ENCODE measurements at regions not wholly inside any gene's neighbourhood (a gene's known extent, or its start where the extent isn't known, plus 50 kb on each side); places are given as distances from the start of the nearest gene placed in this dataset.

GRCh38 chr2:9150906-9151305 is 55.7 kb upstream of the ASAP2 start:
- no peak for FAIRE-seq
- dilution Hi-C loops (cut with MboI; ENCODE audit: extremely low pct_ligation_motif_present, low sequenced_read_pairs) = no loop called here

GRCh38 chr2:9150568-9150900 is 56.1 kb upstream of the ASAP2 start:
- H3K79me2 ChIP-seq (ENCODE audit: control insufficient read depth, insufficient read depth, low read length) = no peaks in the 10 kb centered on the region
- H3K36me3 ChIP-seq (ENCODE audit: control insufficient read depth in 2 of 2, extremely low read depth in 1 of 2, insufficient read depth in 2 of 2, low read length in 2 of 2) = no peaks in the 10 kb centered on the region
- H4K20me1 ChIP-seq (ENCODE audit: control insufficient read depth, extremely low read depth, insufficient read depth, low read length) = no peaks in the 10 kb centered on the region
- no peak overlapping the region for H3K9ac ChIP-seq (ENCODE audit: control insufficient read depth, extremely low read depth, insufficient read depth, low read length)
- TF ChIP-seq CTCF (optimal IDR thresholded peaks at IDR 0.05 in 1 of 3, IDR thresholded peaks at IDR 0.05 in 1 of 3, conservative IDR thresholded peaks at IDR 0.05 in 1 of 3; ENCODE audit: extremely low read depth in 1 of 3, insufficient read depth in 2 of 3, low read length in 3 of 3) (no peak), EZH2 (IDR thresholded peaks at IDR 0.05; ENCODE audit: low read length) (no peak)
- no peak overlapping the region for H3K4me2 ChIP-seq (ENCODE audit: control insufficient read depth, extremely low read depth, insufficient read depth, low read depth, low read length)
- no peak overlapping the region for H2AFZ ChIP-seq (ENCODE audit: control insufficient read depth, low read length)
- H3K27ac ChIP-seq (ENCODE audit: control insufficient read depth, insufficient read depth, low read length) = no peak overlapping the region
- H3K4me3 ChIP-seq (ENCODE audit: control insufficient read depth in 2 of 3, extremely low read depth in 1 of 3, insufficient read depth in 2 of 3, low read depth in 1 of 3, low read length in 3 of 3) = no peak overlapping the region
- H3K9me3 ChIP-seq (ENCODE audit: control insufficient read depth, low read depth, low read length) = no peaks in the 10 kb centered on the region
- H3K4me1 ChIP-seq (ENCODE audit: control insufficient read depth, extremely low read depth, insufficient read depth, low read length) = peaks cover 8% of the 10 kb centered on the region
- no peak for FAIRE-seq
- H3K9me1 ChIP-seq (ENCODE audit: control insufficient read depth, extremely low read depth, insufficient read depth, low read length) = no peaks in the 10 kb centered on the region
- no peaks in the 10 kb centered on the region for H3K27me3 ChIP-seq (ENCODE audit: control insufficient read depth, extremely low read depth, insufficient read depth, low read length)
- no peak for DNase-seq (ENCODE audit: low read depth, low spot score)
- dilution Hi-C loops (cut with MboI; ENCODE audit: extremely low pct_ligation_motif_present, low sequenced_read_pairs) = no loop called here

More at GRCh38 chr2:9150906-9151305, 55.7 kb upstream of the ASAP2 start:
- Histone ChIP-seq H3K27me3 (ENCODE audit: control insufficient read depth, extremely low read depth, insufficient read depth, low read length) (no peaks in the 10 kb centered on the region), H3K4me2 (ENCODE audit: control insufficient read depth, extremely low read depth, insufficient read depth, low read depth, low read length) (no peak overlapping the region), H3K27ac (ENCODE audit: control insufficient read depth, insufficient read depth, low read length) (no peak overlapping the region), H2AFZ (ENCODE audit: control insufficient read depth, low read length) (no peak overlapping the region), H3K9me3 (ENCODE audit: control insufficient read depth, low read depth, low read length) (no peaks in the 10 kb centered on the region), H3K36me3 (ENCODE audit: control insufficient read depth in 2 of 2, extremely low read depth in 1 of 2, insufficient read depth in 2 of 2, low read length in 2 of 2) (no peaks in the 10 kb centered on the region), H3K9ac (ENCODE audit: control insufficient read depth, extremely low read depth, insufficient read depth, low read length) (no peak overlapping the region), H3K4me1 (ENCODE audit: control insufficient read depth, extremely low read depth, insufficient read depth, low read length) (peaks cover 8% of the 10 kb centered on the region), H3K79me2 (ENCODE audit: control insufficient read depth, insufficient read depth, low read length) (no peaks in the 10 kb centered on the region), H3K9me1 (ENCODE audit: control insufficient read depth, extremely low read depth, insufficient read depth, low read length) (no peaks in the 10 kb centered on the region), H4K20me1 (ENCODE audit: control insufficient read depth, extremely low read depth, insufficient read depth, low read length) (no peaks in the 10 kb centered on the region), H3K4me3 (ENCODE audit: control insufficient read depth in 2 of 3, extremely low read depth in 1 of 3, insufficient read depth in 2 of 3, low read depth in 1 of 3, low read length in 3 of 3) (no peak overlapping the region)
- no peak for DNase-seq (ENCODE audit: low read depth, low spot score)
- TF ChIP-seq EZH2 (IDR thresholded peaks at IDR 0.05; ENCODE audit: low read length) = no peak
- TF ChIP-seq CTCF (optimal IDR thresholded peaks at IDR 0.05 in 1 of 3, IDR thresholded peaks at IDR 0.05 in 1 of 3, conservative IDR thresholded peaks at IDR 0.05 in 1 of 3; ENCODE audit: extremely low read depth in 1 of 3, insufficient read depth in 2 of 3, low read length in 3 of 3) = no peak

Measured in keratinocyte (primary cell).